Mesothelial cell of epicardium (in vitro differentiated cells): ENCODE measurements at regions not wholly inside any gene's neighbourhood (a gene's known extent, or its start where the extent isn't known, plus 50 kb on each side); places are given as distances from the start of the nearest gene placed in this dataset.

Experiments used
- DNase-seq, 2 experiments: peaks; one replicate each; pipeline ENCODE4 v3.0.0; 2021; ENCODE audit warnings: low spot score in 2 of 2; ENCODE audit not compliant: unreplicated experiment in 2 of 2
- H3K27ac Mint-ChIP-seq: 2 replicates; pipeline ENCODE4 v1.8.0; 2021; ENCODE audit warnings: mixed read lengths
- H3K27me3 Mint-ChIP-seq: 2 replicates; pipeline ENCODE4 v1.8.0; 2021; ENCODE audit warnings: low read depth, mixed read lengths
- H3K36me3 Mint-ChIP-seq: 2 replicates; pipeline ENCODE4 v1.8.0; 2021; ENCODE audit warnings: mixed read lengths
- H3K4me1 Mint-ChIP-seq: 2 replicates; pipeline ENCODE4 v1.8.0; 2021; ENCODE audit warnings: mixed read lengths
- H3K4me3 Mint-ChIP-seq: 2 replicates; pipeline ENCODE4 v1.8.0; 2021; ENCODE audit warnings: mild to moderate bottlenecking, moderate library complexity, mixed read lengths
- H3K9me3 Mint-ChIP-seq: 2 replicates; pipeline ENCODE4 v1.8.0; 2021; ENCODE audit warnings: mixed read lengths
- CTCF ChIP-seq: fragments of 200-600 bp; sonication (generic); IDR thresholded peaks from one replicate; pipeline ENCODE4 v1.5.0; 2021; ENCODE audit warnings: antibody characterized with exemption; ENCODE audit not compliant: unreplicated experiment

DNA sequence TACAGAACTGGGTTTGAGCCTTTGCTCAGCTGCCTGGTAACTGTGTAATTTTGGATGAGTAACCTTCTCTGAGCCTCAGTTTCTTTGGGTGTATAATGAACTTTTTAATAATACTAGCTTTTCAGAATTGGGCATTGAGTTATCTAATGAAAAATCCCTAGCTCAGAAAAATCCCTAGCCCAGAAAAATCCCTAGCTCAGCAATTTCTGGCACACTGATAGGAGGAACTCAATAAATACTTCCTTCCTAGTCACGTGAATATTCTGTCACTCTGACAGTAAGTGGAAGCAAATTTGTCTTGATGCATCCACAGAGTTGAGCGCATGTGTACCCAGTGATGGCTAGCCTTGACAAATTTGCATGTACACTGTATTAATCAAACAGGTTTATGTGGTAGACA, 817.6 kb downstream of the XPNPEP1 start:
- H3K27me3 Mint-ChIP-seq: no peaks in the 10 kb centered on the region
- H3K4me3 Mint-ChIP-seq: no peak overlapping the region
- H3K9me3 Mint-ChIP-seq: no peaks in the 10 kb centered on the region
- H3K36me3 Mint-ChIP-seq: no peaks in the 10 kb centered on the region
- H3K27ac Mint-ChIP-seq: no peak overlapping the region
- no peak for DNase-seq
- no peak for TF ChIP-seq CTCF
- no peaks in the 10 kb centered on the region for H3K4me1 Mint-ChIP-seq

GRCh38 chr10:109104806-109105205, 818.5 kb downstream of the XPNPEP1 start:
- no peak for DNase-seq
- H3K27me3 Mint-ChIP-seq: no peaks in the 10 kb centered on the region
- no peak overlapping the region for H3K27ac Mint-ChIP-seq
- H3K9me3 Mint-ChIP-seq: no peaks in the 10 kb centered on the region
- no peak for TF ChIP-seq CTCF
- H3K4me1 Mint-ChIP-seq: no peaks in the 10 kb centered on the region
- no peaks in the 10 kb centered on the region for H3K36me3 Mint-ChIP-seq
- H3K4me3 Mint-ChIP-seq: no peak overlapping the region

DNA sequence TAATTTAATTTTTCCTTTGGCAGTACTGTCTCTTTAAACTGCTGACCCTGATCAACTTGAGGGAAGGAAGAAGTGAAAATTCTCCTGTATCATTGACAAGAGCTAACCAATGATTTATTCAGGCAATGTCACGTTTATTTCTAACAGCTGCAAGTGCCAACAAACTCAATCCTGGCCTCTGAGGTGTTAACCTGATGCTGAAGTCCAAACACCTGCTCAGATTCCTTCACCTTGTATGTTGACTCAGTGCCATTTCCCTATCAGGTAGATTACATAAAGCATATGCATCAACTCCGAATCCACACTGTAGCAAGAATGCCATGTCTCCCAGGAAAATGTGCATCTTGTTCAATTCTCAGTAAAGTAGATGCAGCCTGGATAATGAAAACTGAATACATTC, 820.0 kb downstream of the XPNPEP1 start:
- Mint-ChIP-seq H3K4me1 (no peaks in the 10 kb centered on the region), H3K4me3 (no peak overlapping the region), H3K36me3 (no peaks in the 10 kb centered on the region), H3K27me3 (no peaks in the 10 kb centered on the region), H3K27ac (no peak overlapping the region), H3K9me3 (no peaks in the 10 kb centered on the region)
- TF ChIP-seq CTCF: no peak
- no peak for DNase-seq

- Mint-ChIP-seq H3K27ac (no peak overlapping the region), H3K4me1 (no peaks in the 10 kb centered on the region)
Observed at GRCh38 chr10:109089779-109090178, 833.5 kb downstream of the XPNPEP1 start.

GRCh38 chr10:109071539-109071938, 851.8 kb downstream of the XPNPEP1 start:
- no peak overlapping the region for H3K4me3 Mint-ChIP-seq
- H3K4me1 Mint-ChIP-seq: no peaks in the 10 kb centered on the region
- DNase-seq: no peak
- no peaks in the 10 kb centered on the region for H3K36me3 Mint-ChIP-seq
- H3K27me3 Mint-ChIP-seq: peaks cover 6% of the 10 kb centered on the region
- H3K27ac Mint-ChIP-seq: no peak overlapping the region
- TF ChIP-seq CTCF: no peak
- H3K9me3 Mint-ChIP-seq: no peaks in the 10 kb centered on the region

More at GRCh38 chr10:109089779-109090178, 833.5 kb downstream of the XPNPEP1 start:
- Mint-ChIP-seq H3K27me3 (peaks cover 4% of the 10 kb centered on the region), H3K36me3 (no peaks in the 10 kb centered on the region), H3K9me3 (peaks cover 9% of the 10 kb centered on the region), H3K4me3 (no peak overlapping the region)
- no peak for TF ChIP-seq CTCF
- no peak for DNase-seq

- H3K27ac Mint-ChIP-seq: no peak overlapping the region
- no peaks in the 10 kb centered on the region for H3K9me3 Mint-ChIP-seq
- H3K27me3 Mint-ChIP-seq: peaks cover 6% of the 10 kb centered on the region
- DNase-seq: no peak
- TF ChIP-seq CTCF: no peak
- no peaks in the 10 kb centered on the region for H3K4me1 Mint-ChIP-seq
- no peaks in the 10 kb centered on the region for H3K36me3 Mint-ChIP-seq
- H3K4me3 Mint-ChIP-seq: no peak overlapping the region
Observed at GRCh38 chr10:109070492-109070891, 852.8 kb downstream of the XPNPEP1 start.
